ENCODE measurements at regions not wholly inside any gene's neighbourhood (a gene's known extent, or its start where the extent isn't known, plus 50 kb on each side); places are given as distances from the start of the nearest gene placed in this dataset.

DNA sequence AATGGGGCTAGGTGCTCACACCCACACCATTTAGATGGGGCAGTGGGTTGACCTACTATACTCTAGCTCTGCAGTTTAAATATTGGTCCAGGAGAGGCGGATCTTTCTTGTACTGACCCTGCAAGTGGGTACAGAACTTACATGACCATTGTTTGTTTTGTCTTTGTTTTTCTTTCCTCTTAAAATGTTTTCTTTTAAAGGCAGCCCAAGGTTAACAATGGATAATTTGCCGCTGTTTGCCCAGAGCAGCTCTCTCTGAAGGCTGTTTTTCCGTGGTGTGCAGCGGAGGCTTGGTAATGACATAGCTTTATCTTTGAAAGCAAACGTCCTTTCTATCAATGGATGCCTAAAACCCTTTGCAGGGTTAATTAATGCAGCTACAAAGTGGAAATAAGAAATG lies 133.3 kb upstream of the MEX3C start:
- Histone ChIP-seq H4K20me1 (ENCODE audit: insufficient read depth, low read length) (no peaks in the 10 kb centered on the region), H3K4me1 (ENCODE audit: insufficient read depth, low read length, poor library complexity, severe bottlenecking) (no peaks in the 10 kb centered on the region), H3K36me3 (ENCODE audit: insufficient read depth, low read length) (no peaks in the 10 kb centered on the region), H3K9me2 (ENCODE audit: insufficient read depth, low read length) (no peaks in the 10 kb centered on the region), H3K4me2 (ENCODE audit: low read length) (no peak overlapping the region), H3K4me3 (ENCODE audit: low read depth, low read length, poor library complexity, severe bottlenecking) (no peak overlapping the region), H3K27ac (ENCODE audit: low read depth, low read length, poor library complexity, severe bottlenecking) (no peak overlapping the region), H3K9me3 (ENCODE audit: low read length) (no peaks in the 10 kb centered on the region), H3K79me2 (ENCODE audit: insufficient read depth, low read depth, low read length) (no peaks in the 10 kb centered on the region), H2AFZ (ENCODE audit: low read length) (no peak overlapping the region)
- ChIA-PET CTCF (ENCODE audit: unreplicated experiment) (no interaction called here), POLR2A (interaction anchor here (0.7 to 2.1 kb wide), 2 partner anchors 8 to 13 kb away, joined by 4 to 6 read pairs; no protein-coding TSS in a partner anchor)
- no peak for TF ChIP-seq EZH2phosphoT487 (IDR thresholded peaks at IDR 0.05; ENCODE audit: borderline replicate concordance, low read depth, low read length)
- TF ChIP-seq, protein P1, sequence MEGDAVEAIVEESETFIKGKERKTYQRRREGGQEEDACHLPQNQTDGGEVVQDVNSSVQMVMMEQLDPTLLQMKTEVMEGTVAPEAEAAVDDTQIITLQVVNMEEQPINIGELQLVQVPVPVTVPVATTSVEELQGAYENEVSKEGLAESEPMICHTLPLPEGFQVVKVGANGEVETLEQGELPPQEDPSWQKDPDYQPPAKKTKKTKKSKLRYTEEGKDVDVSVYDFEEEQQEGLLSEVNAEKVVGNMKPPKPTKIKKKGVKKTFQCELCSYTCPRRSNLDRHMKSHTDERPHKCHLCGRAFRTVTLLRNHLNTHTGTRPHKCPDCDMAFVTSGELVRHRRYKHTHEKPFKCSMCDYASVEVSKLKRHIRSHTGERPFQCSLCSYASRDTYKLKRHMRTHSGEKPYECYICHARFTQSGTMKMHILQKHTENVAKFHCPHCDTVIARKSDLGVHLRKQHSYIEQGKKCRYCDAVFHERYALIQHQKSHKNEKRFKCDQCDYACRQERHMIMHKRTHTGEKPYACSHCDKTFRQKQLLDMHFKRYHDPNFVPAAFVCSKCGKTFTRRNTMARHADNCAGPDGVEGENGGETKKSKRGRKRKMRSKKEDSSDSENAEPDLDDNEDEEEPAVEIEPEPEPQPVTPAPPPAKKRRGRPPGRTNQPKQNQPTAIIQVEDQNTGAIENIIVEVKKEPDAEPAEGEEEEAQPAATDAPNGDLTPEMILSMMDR (conservative IDR thresholded peaks at IDR 0.05; ENCODE audit: low read length) = no peak
- BruUV-seq (replicated peaks) = no TSS peak
- no peak for DNase-seq (ENCODE audit: low spot score)
- intact Hi-C loops (cut with micrococcal nuclease; ENCODE audit: unreplicated experiment) = no loop called here

GRCh38 chr18:51337406-51337805 lies 139.9 kb upstream of the MEX3C start:
- no peak for TF ChIP-seq EZH2phosphoT487 (IDR thresholded peaks at IDR 0.05; ENCODE audit: borderline replicate concordance, low read depth, low read length)
- TF ChIP-seq, protein P1 (conservative IDR thresholded peaks at IDR 0.05; ENCODE audit: low read length) = no peak
- no peaks in the 10 kb centered on the region for H3K9me2 ChIP-seq (ENCODE audit: insufficient read depth, low read length)
- no peak overlapping the region for H3K4me2 ChIP-seq (ENCODE audit: low read length)
- H2AFZ ChIP-seq (ENCODE audit: low read length) = no peak overlapping the region
- no peaks in the 10 kb centered on the region for H4K20me1 ChIP-seq (ENCODE audit: insufficient read depth, low read length)
- no peaks in the 10 kb centered on the region for H3K4me1 ChIP-seq (ENCODE audit: insufficient read depth, low read length, poor library complexity, severe bottlenecking)
- intact Hi-C loops (cut with micrococcal nuclease; ENCODE audit: unreplicated experiment) = no loop called here
- no peak overlapping the region for H3K4me3 ChIP-seq (ENCODE audit: low read depth, low read length, poor library complexity, severe bottlenecking)
- no peaks in the 10 kb centered on the region for H3K9me3 ChIP-seq (ENCODE audit: low read length)
- CTCF ChIA-PET (ENCODE audit: unreplicated experiment) = no interaction called here
- POLR2A ChIA-PET = no interaction called here
- H3K36me3 ChIP-seq (ENCODE audit: insufficient read depth, low read length) = no peaks in the 10 kb centered on the region
- BruUV-seq (replicated peaks) = no TSS peak
- H3K27ac ChIP-seq (ENCODE audit: low read depth, low read length, poor library complexity, severe bottlenecking) = no peak overlapping the region
- H3K79me2 ChIP-seq (ENCODE audit: insufficient read depth, low read depth, low read length) = no peaks in the 10 kb centered on the region
- no peak for DNase-seq (ENCODE audit: low spot score)

GRCh38 chr18:51339856-51340255 lies 142.4 kb upstream of the MEX3C start:
- Histone ChIP-seq H2AFZ (ENCODE audit: low read length) (no peak overlapping the region), H3K36me3 (ENCODE audit: insufficient read depth, low read length) (no peaks in the 10 kb centered on the region), H3K4me3 (ENCODE audit: low read depth, low read length, poor library complexity, severe bottlenecking) (no peak overlapping the region), H3K79me2 (ENCODE audit: insufficient read depth, low read depth, low read length) (no peaks in the 10 kb centered on the region), H3K27ac (ENCODE audit: low read depth, low read length, poor library complexity, severe bottlenecking) (no peak overlapping the region), H3K4me2 (ENCODE audit: low read length) (no peak overlapping the region), H4K20me1 (ENCODE audit: insufficient read depth, low read length) (no peaks in the 10 kb centered on the region), H3K4me1 (ENCODE audit: insufficient read depth, low read length, poor library complexity, severe bottlenecking) (no peaks in the 10 kb centered on the region), H3K9me3 (ENCODE audit: low read length) (no peaks in the 10 kb centered on the region), H3K9me2 (ENCODE audit: insufficient read depth, low read length) (no peaks in the 10 kb centered on the region)
- TF ChIP-seq, protein P1 (conservative IDR thresholded peaks at IDR 0.05; ENCODE audit: low read length) = no peak
- no peak for TF ChIP-seq EZH2phosphoT487 (IDR thresholded peaks at IDR 0.05; ENCODE audit: borderline replicate concordance, low read depth, low read length)
- CTCF ChIA-PET (ENCODE audit: unreplicated experiment) = no interaction called here
- BruUV-seq (replicated peaks) = no TSS peak
- intact Hi-C loops (cut with micrococcal nuclease; ENCODE audit: unreplicated experiment) = no loop called here
- POLR2A ChIA-PET = interaction anchor here (0.5 to 2.0 kb wide), 2 partner anchors 10 to 328 kb away, joined by 3 to 6 read pairs; no protein-coding TSS in a partner anchor
- no peak for DNase-seq (ENCODE audit: low spot score)

Measured in OCI-LY7 (cell line).